ENCODE measurements at regions not wholly inside any gene's neighbourhood (a gene's known extent, or its start where the extent isn't known, plus 50 kb on each side); places are given as distances from the start of the nearest gene placed in this dataset.

- Histone ChIP-seq H3K79me2 (ENCODE audit: insufficient read depth, low read length) (no peaks in the 10 kb centered on the region), H3K27ac (ENCODE audit: low read length) (no peak overlapping the region), H3K9ac (ENCODE audit: low read depth, low read length) (no peak overlapping the region), H4K20me1 (ENCODE audit: insufficient read depth, low read length) (no peaks in the 10 kb centered on the region), H3K4me3 (ENCODE audit: low read depth in 1 of 2, low read length in 2 of 2) (no peak overlapping the region), H3K9me3 (ENCODE audit: insufficient read depth, low read length, severe bottlenecking) (no peaks in the 10 kb centered on the region), H3K4me1 (ENCODE audit: insufficient read depth, low read length) (no peaks in the 10 kb centered on the region), H3K27me3 (ENCODE audit: insufficient read depth, low read length, poor library complexity) (no peaks in the 10 kb centered on the region), H2AFZ (ENCODE audit: low read depth, low read length) (no peak overlapping the region), H3K4me2 (ENCODE audit: insufficient read depth, low read length) (no peak overlapping the region), H3K36me3 (ENCODE audit: insufficient read depth, low read length) (no peaks in the 10 kb centered on the region)
- ATAC-seq (ENCODE audit: insufficient read depth, low read depth), result no peak
- TF ChIP-seq EZH2 (IDR thresholded peaks at IDR 0.05; ENCODE audit: borderline replicate concordance, low read depth, low read length, severe bottlenecking) (no peak), CTCF (IDR thresholded peaks at IDR 0.05; ENCODE audit: borderline replicate concordance, extremely low read depth, low read length, poor library complexity, severe bottlenecking) (no peak)
- no peak for DNase-seq
Measured at GRCh38 chr6:88536071-88536625, 370.0 kb upstream of the CNR1 start.

GRCh38 chr6:88535306-88535705, 369.2 kb upstream of the CNR1 start:
- Histone ChIP-seq H3K27ac (ENCODE audit: low read length) (no peak overlapping the region), H3K36me3 (ENCODE audit: insufficient read depth, low read length) (no peaks in the 10 kb centered on the region), H4K20me1 (ENCODE audit: insufficient read depth, low read length) (no peaks in the 10 kb centered on the region), H3K9ac (ENCODE audit: low read depth, low read length) (no peak overlapping the region), H3K4me1 (ENCODE audit: insufficient read depth, low read length) (no peaks in the 10 kb centered on the region), H3K9me3 (ENCODE audit: insufficient read depth, low read length, severe bottlenecking) (no peaks in the 10 kb centered on the region), H3K79me2 (ENCODE audit: insufficient read depth, low read length) (no peaks in the 10 kb centered on the region), H2AFZ (ENCODE audit: low read depth, low read length) (no peak overlapping the region), H3K4me2 (ENCODE audit: insufficient read depth, low read length) (no peak overlapping the region), H3K27me3 (ENCODE audit: insufficient read depth, low read length, poor library complexity) (no peaks in the 10 kb centered on the region), H3K4me3 (ENCODE audit: low read depth in 1 of 2, low read length in 2 of 2) (no peak overlapping the region)
- no peak for TF ChIP-seq CTCF (IDR thresholded peaks at IDR 0.05; ENCODE audit: borderline replicate concordance, extremely low read depth, low read length, poor library complexity, severe bottlenecking)
- no peak for TF ChIP-seq EZH2 (IDR thresholded peaks at IDR 0.05; ENCODE audit: borderline replicate concordance, low read depth, low read length, severe bottlenecking)
- ATAC-seq (ENCODE audit: insufficient read depth, low read depth), result peak; percentile 42; the same call in 1 of the 3 replicates
- DNase-seq, result no peak

GRCh38 chr6:88532241-88532860, 366.2 kb upstream of the CNR1 start:
- H3K79me2 ChIP-seq (ENCODE audit: insufficient read depth, low read length), result no peaks in the 10 kb centered on the region
- ATAC-seq (ENCODE audit: insufficient read depth, low read depth) (no peak), DNase-seq (no peak)
- no peaks in the 10 kb centered on the region for H4K20me1 ChIP-seq (ENCODE audit: insufficient read depth, low read length)
- H3K4me1 ChIP-seq (ENCODE audit: insufficient read depth, low read length), result no peaks in the 10 kb centered on the region
- no peaks in the 10 kb centered on the region for H3K36me3 ChIP-seq (ENCODE audit: insufficient read depth, low read length)
- no peak overlapping the region for H3K4me3 ChIP-seq (ENCODE audit: low read depth in 1 of 2, low read length in 2 of 2)
- H3K4me2 ChIP-seq (ENCODE audit: insufficient read depth, low read length), result no peak overlapping the region
- no peak overlapping the region for H3K9ac ChIP-seq (ENCODE audit: low read depth, low read length)
- H3K9me3 ChIP-seq (ENCODE audit: insufficient read depth, low read length, severe bottlenecking), result no peaks in the 10 kb centered on the region
- TF ChIP-seq CTCF (IDR thresholded peaks at IDR 0.05; ENCODE audit: borderline replicate concordance, extremely low read depth, low read length, poor library complexity, severe bottlenecking), result no peak
- TF ChIP-seq EZH2 (IDR thresholded peaks at IDR 0.05; ENCODE audit: borderline replicate concordance, low read depth, low read length, severe bottlenecking), result no peak
- no peak overlapping the region for H3K27ac ChIP-seq (ENCODE audit: low read length)
- H3K27me3 ChIP-seq (ENCODE audit: insufficient read depth, low read length, poor library complexity), result no peaks in the 10 kb centered on the region
- H2AFZ ChIP-seq (ENCODE audit: low read depth, low read length), result no peak overlapping the region

All from DND-41 (cell line).